ENCODE measurements at regions not wholly inside any gene's neighbourhood (a gene's known extent, or its start where the extent isn't known, plus 50 kb on each side); places are given as distances from the start of the nearest gene placed in this dataset.

- Mint-ChIP-seq H3K4me1 (no peaks in the 10 kb centered on the region), H3K4me3 (no peak overlapping the region), H3K27me3 (peaks cover 2% of the 10 kb centered on the region), H3K36me3 (ENCODE audit: low read depth) (no peaks in the 10 kb centered on the region), H3K9me3 (no peaks in the 10 kb centered on the region), H3K27ac (no peak overlapping the region)
- ATAC-seq (no peak), DNase-seq (no peak)
Measured at GRCh38 chr21:17427831-17428483, 84.9 kb upstream of the CXADR start.

- H3K9me3 Mint-ChIP-seq = no peaks in the 10 kb centered on the region
- peaks cover 2% of the 10 kb centered on the region for H3K27me3 Mint-ChIP-seq
- ATAC-seq (no peak), DNase-seq (no peak)
- no peak overlapping the region for H3K27ac Mint-ChIP-seq
- H3K36me3 Mint-ChIP-seq (ENCODE audit: low read depth) = no peaks in the 10 kb centered on the region
- H3K4me3 Mint-ChIP-seq = no peak overlapping the region
- H3K4me1 Mint-ChIP-seq = no peaks in the 10 kb centered on the region
Measured at GRCh38 chr21:17428484-17428869, 84.4 kb upstream of the CXADR start.

GRCh38 chr21:17428980-17429379, 83.9 kb upstream of the CXADR start:
- ATAC-seq (no peak), DNase-seq (no peak)
- Mint-ChIP-seq H3K27me3 (peaks cover 2% of the 10 kb centered on the region), H3K36me3 (ENCODE audit: low read depth) (no peaks in the 10 kb centered on the region), H3K4me1 (no peaks in the 10 kb centered on the region), H3K9me3 (no peaks in the 10 kb centered on the region), H3K27ac (no peak overlapping the region), H3K4me3 (no peak overlapping the region)

- no peak for DNase-seq
- Mint-ChIP-seq H3K4me3 (no peak overlapping the region), H3K27ac (no peak overlapping the region), H3K27me3 (no peaks in the 10 kb centered on the region), H3K9me3 (no peaks in the 10 kb centered on the region), H3K4me1 (no peaks in the 10 kb centered on the region), H3K36me3 (ENCODE audit: low read depth) (no peaks in the 10 kb centered on the region)
- ATAC-seq = no peak
Measured at GRCh38 chr21:17429936-17430335, 82.9 kb upstream of the CXADR start.

GRCh38 chr21:17432732-17433057, 80.1 kb upstream of the CXADR start:
- H3K9me3 Mint-ChIP-seq = no peaks in the 10 kb centered on the region
- no peaks in the 10 kb centered on the region for H3K4me1 Mint-ChIP-seq
- H3K27me3 Mint-ChIP-seq = no peaks in the 10 kb centered on the region
- no peaks in the 10 kb centered on the region for H3K36me3 Mint-ChIP-seq (ENCODE audit: low read depth)
- DNase-seq (no peak), ATAC-seq (no peak)
- H3K27ac Mint-ChIP-seq = no peak overlapping the region
- H3K4me3 Mint-ChIP-seq = no peak overlapping the region

GRCh38 chr21:17433730-17434129, 79.1 kb upstream of the CXADR start:
- H3K27ac Mint-ChIP-seq = no peak overlapping the region
- no peaks in the 10 kb centered on the region for H3K9me3 Mint-ChIP-seq

GRCh38 chr21:17435565-17436543, 77.0 kb upstream of the CXADR start:
- Mint-ChIP-seq H3K4me3 (no peak overlapping the region), H3K9me3 (no peaks in the 10 kb centered on the region), H3K27me3 (peaks cover 3% of the 10 kb centered on the region), H3K36me3 (ENCODE audit: low read depth) (no peaks in the 10 kb centered on the region), H3K4me1 (no peaks in the 10 kb centered on the region), H3K27ac (no peak overlapping the region)
- DNase-seq (no peak), ATAC-seq (no peak)

More at GRCh38 chr21:17433730-17434129, 79.1 kb upstream of the CXADR start:
- Mint-ChIP-seq H3K27me3 (no peaks in the 10 kb centered on the region), H3K4me3 (no peak overlapping the region), H3K36me3 (ENCODE audit: low read depth) (no peaks in the 10 kb centered on the region), H3K4me1 (no peaks in the 10 kb centered on the region)
- DNase-seq (no peak), ATAC-seq (no peak)

GRCh38 chr21:17436626-17437111, 76.2 kb upstream of the CXADR start:
- DNase-seq = no peak
- peaks cover 3% of the 10 kb centered on the region for H3K27me3 Mint-ChIP-seq
- no peak overlapping the region for H3K27ac Mint-ChIP-seq
- no peaks in the 10 kb centered on the region for H3K4me1 Mint-ChIP-seq
- H3K36me3 Mint-ChIP-seq (ENCODE audit: low read depth) = no peaks in the 10 kb centered on the region
- H3K9me3 Mint-ChIP-seq = no peaks in the 10 kb centered on the region
- H3K4me3 Mint-ChIP-seq = no peak overlapping the region
- no peak for ATAC-seq

- Mint-ChIP-seq H3K4me3 (no peak overlapping the region), H3K27me3 (peaks cover 3% of the 10 kb centered on the region), H3K4me1 (no peaks in the 10 kb centered on the region), H3K9me3 (no peaks in the 10 kb centered on the region), H3K27ac (no peak overlapping the region), H3K36me3 (ENCODE audit: low read depth) (no peaks in the 10 kb centered on the region)
- ATAC-seq (no peak), DNase-seq (no peak)
Measured at GRCh38 chr21:17438635-17439034, 74.2 kb upstream of the CXADR start.

GRCh38 chr21:17440969-17441368, 71.9 kb upstream of the CXADR start:
- Mint-ChIP-seq H3K4me1 (no peaks in the 10 kb centered on the region), H3K27me3 (peaks cover 3% of the 10 kb centered on the region), H3K9me3 (no peaks in the 10 kb centered on the region), H3K27ac (no peak overlapping the region), H3K36me3 (ENCODE audit: low read depth) (no peaks in the 10 kb centered on the region), H3K4me3 (no peak overlapping the region)
- ATAC-seq = no peak
- DNase-seq = no peak

GRCh38 chr21:17441370-17441769, 71.5 kb upstream of the CXADR start:
- ATAC-seq (no peak), DNase-seq (no peak)
- no peaks in the 10 kb centered on the region for H3K4me1 Mint-ChIP-seq
- H3K4me3 Mint-ChIP-seq = no peak overlapping the region
- H3K9me3 Mint-ChIP-seq = no peaks in the 10 kb centered on the region
- H3K27ac Mint-ChIP-seq = no peak overlapping the region
- H3K36me3 Mint-ChIP-seq (ENCODE audit: low read depth) = no peaks in the 10 kb centered on the region
- peaks cover 3% of the 10 kb centered on the region for H3K27me3 Mint-ChIP-seq

GRCh38 chr21:17442165-17442564, 70.7 kb upstream of the CXADR start:
- Mint-ChIP-seq H3K9me3 (no peaks in the 10 kb centered on the region), H3K4me3 (no peak overlapping the region)

GRCh38 chr21:17444828-17445227, 68.0 kb upstream of the CXADR start:
- ATAC-seq (no peak), DNase-seq (no peak)
- no peak overlapping the region for H3K27ac Mint-ChIP-seq
- no peaks in the 10 kb centered on the region for H3K36me3 Mint-ChIP-seq (ENCODE audit: low read depth)
- no peaks in the 10 kb centered on the region for H3K4me1 Mint-ChIP-seq
- H3K4me3 Mint-ChIP-seq = no peak overlapping the region
- H3K9me3 Mint-ChIP-seq = no peaks in the 10 kb centered on the region
- H3K27me3 Mint-ChIP-seq = peaks cover 2% of the 10 kb centered on the region

More at GRCh38 chr21:17442165-17442564, 70.7 kb upstream of the CXADR start:
- no peak overlapping the region for H3K27ac Mint-ChIP-seq
- ATAC-seq (no peak), DNase-seq (no peak)
- H3K27me3 Mint-ChIP-seq = peaks cover 3% of the 10 kb centered on the region
- H3K4me1 Mint-ChIP-seq = no peaks in the 10 kb centered on the region
- no peaks in the 10 kb centered on the region for H3K36me3 Mint-ChIP-seq (ENCODE audit: low read depth)

GRCh38 chr21:17446737-17447136, 66.1 kb upstream of the CXADR start:
- Mint-ChIP-seq H3K27me3 (peaks cover 3% of the 10 kb centered on the region), H3K27ac (no peak overlapping the region), H3K36me3 (ENCODE audit: low read depth) (no peaks in the 10 kb centered on the region), H3K9me3 (no peaks in the 10 kb centered on the region), H3K4me1 (no peaks in the 10 kb centered on the region), H3K4me3 (no peak overlapping the region)
- DNase-seq = no peak
- no peak for ATAC-seq

- DNase-seq (no peak), ATAC-seq (no peak)
- peaks cover 5% of the 10 kb centered on the region for H3K4me1 Mint-ChIP-seq
- no peak overlapping the region for H3K4me3 Mint-ChIP-seq
- peaks cover 9% of the 10 kb centered on the region for H3K27me3 Mint-ChIP-seq
- no peaks in the 10 kb centered on the region for H3K9me3 Mint-ChIP-seq
- H3K36me3 Mint-ChIP-seq (ENCODE audit: low read depth) = peaks cover 2% of the 10 kb centered on the region
- no peak overlapping the region for H3K27ac Mint-ChIP-seq
Measured at GRCh38 chr21:17449701-17450100, 63.1 kb upstream of the CXADR start.

Data from activated naive CD8-positive, alpha-beta T cell treated with anti-CD3 and anti-CD28 coated beads, Interleukin-2, amount 50 U/mL, for 24 hours (primary cell).